Ammon's horn (tissue), 1 donor: ENCODE measurements at regions not wholly inside any gene's neighbourhood (a gene's known extent, or its start where the extent isn't known, plus 50 kb on each side); places are given as distances from the start of the nearest gene placed in this dataset.
"Not testable (repeated sequence)": the region's sequence is repeated elsewhere in the genome, so short reads cannot be mapped to it uniquely, and the experiment has no call there.

Experiments
- DNase-seq: peaks from one replicate; pipeline ENCODE4 v3.0.0-alpha.2; 2016; ENCODE audit warnings: low spot score

- DNase-seq = no peak
Observed at GRCh38 chr9:24652181-24652580, 106.5 kb upstream of the IZUMO3 start.

- DNase-seq = not testable (repeated sequence)
Observed at GRCh38 chr9:24628809-24629208, 83.1 kb upstream of the IZUMO3 start.

- no peak for DNase-seq
Observed at GRCh38 chr9:24625097-24625496, 79.4 kb upstream of the IZUMO3 start.

GRCh38 chr9:24624481-24624880 lies 78.8 kb upstream of the IZUMO3 start:
- DNase-seq = no peak

- no peak for DNase-seq
Observed at GRCh38 chr9:24620741-24621140, 75.0 kb upstream of the IZUMO3 start.

- no peak for DNase-seq
Observed at GRCh38 chr9:24616863-24617262, 71.2 kb upstream of the IZUMO3 start.

GRCh38 chr9:24614070-24614469 lies 68.4 kb upstream of the IZUMO3 start:
- DNase-seq = peak; percentile 2

GRCh38 chr9:24608599-24608998 lies 62.9 kb upstream of the IZUMO3 start:
- DNase-seq = no peak

- no peak for DNase-seq
Observed at GRCh38 chr9:24602693-24603352, 57.1 kb upstream of the IZUMO3 start.
